Sigmoid colon (tissue), 4 donors: ENCODE measurements at regions not wholly inside any gene's neighbourhood (a gene's known extent, or its start where the extent isn't known, plus 50 kb on each side); places are given as distances from the start of the nearest gene placed in this dataset.
"Not testable (repeated sequence)": the region's sequence is repeated elsewhere in the genome, so short reads cannot be mapped to it uniquely, and the experiment has no call there.

Source experiments
- CTCF ChIP-seq, 4 experiments: fragments of 450-650 bp in 3 of 4; fragments of 200-600 bp in 1 of 4; IDR thresholded peaks; one replicate each; pipeline ENCODE4 v1.5.1; 2016 to 2019; ENCODE audit warnings: antibody characterized with exemption in 4 of 4, mild to moderate bottlenecking in 3 of 4, moderate library complexity in 2 of 4
- EP300 ChIP-seq, 4 donors: sonication (generic); formaldehyde crosslinking; IDR thresholded peaks; one replicate each; pipeline ENCODE4 v1.6.1; 2017; ENCODE audit warnings: antibody characterized with exemption in 4 of 4
- POLR2A ChIP-seq, 2 donors: fragments of 450-650 bp; IDR thresholded peaks; one replicate each; pipeline ENCODE4 v1.6.1; 2016; ENCODE audit warnings: antibody characterized with exemption in 2 of 2, mild to moderate bottlenecking in 2 of 2, moderate library complexity in 2 of 2
- POLR2AphosphoS5 ChIP-seq, 4 donors: sonication (generic); formaldehyde crosslinking; IDR thresholded peaks; one replicate each; pipeline ENCODE4 v1.6.1; 2017; ENCODE audit warnings: antibody characterized with exemption in 4 of 4

GRCh38 chrX:45546697-45547096 lies 346.0 kb upstream of the DIPK2B start:
- TF ChIP-seq CTCF, EP300, POLR2AphosphoS5, POLR2A (IDR thresholded peaks at IDR 0.05): not testable (repeated sequence)
